Neuronal stem cell (in vitro differentiated cells): ENCODE measurements at regions not wholly inside any gene's neighbourhood (a gene's known extent, or its start where the extent isn't known, plus 50 kb on each side); places are given as distances from the start of the nearest gene placed in this dataset.

Source experiments
- DNase-seq: peaks from one replicate; pipeline ENCODE4 v3.0.0-alpha.2; 2013; ENCODE audit warnings: low spot score
- H2AFZ ChIP-seq: one replicate; pipeline ENCODE4 v1.6.1; 2013; ENCODE audit warnings: mild to moderate bottlenecking, low read length, inconsistent platforms
- H2AK5ac ChIP-seq: 2 replicates; pipeline ENCODE4 v1.6.1; 2013; ENCODE audit warnings: low read depth, mild to moderate bottlenecking, inconsistent platforms, low read length, moderate library complexity, mixed read lengths
- H2BK120ac ChIP-seq: 2 replicates; pipeline ENCODE4 v1.6.1; 2013; ENCODE audit warnings: low read depth, mild to moderate bottlenecking, inconsistent platforms, low read length, moderate library complexity, mixed read lengths
- H2BK12ac ChIP-seq: one replicate; pipeline ENCODE4 v1.6.1; 2013; ENCODE audit warnings: low read length, inconsistent platforms
- H2BK15ac ChIP-seq: 2 replicates; pipeline ENCODE4 v1.6.1; 2013; ENCODE audit warnings: mild to moderate bottlenecking, low read length, inconsistent platforms, mixed read lengths
- H2BK5ac ChIP-seq: one replicate; pipeline ENCODE4 v1.6.1; 2013; ENCODE audit warnings: inconsistent platforms, mild to moderate bottlenecking, low read length, moderate library complexity
- H3K14ac ChIP-seq: one replicate; pipeline ENCODE4 v1.6.1; 2013; ENCODE audit warnings: low read length, inconsistent platforms
- H3K18ac ChIP-seq: 2 replicates; pipeline ENCODE4 v1.6.1; 2013; ENCODE audit warnings: low read length, inconsistent platforms
- H3K23ac ChIP-seq: 2 replicates; pipeline ENCODE4 v1.6.1; 2013; ENCODE audit warnings: low read depth, mild to moderate bottlenecking, mixed read lengths, low read length, inconsistent platforms; ENCODE audit not compliant: poor library complexity
- H3K27ac ChIP-seq: replicated peaks from 3 replicates; pipeline ENCODE4 v1.5.1; 2013; ENCODE audit warnings: low read length, inconsistent platforms
- H3K27me3 ChIP-seq, 3 experiments: 2 replicates each; pipeline ENCODE4 v1.6.1; 2013; ENCODE audit warnings: low read length in 3 of 3, mild to moderate bottlenecking in 2 of 3, inconsistent platforms in 1 of 3, low read depth in 1 of 3, mixed read lengths in 1 of 3, moderate library complexity in 1 of 3; ENCODE audit not compliant: control insufficient read depth in 3 of 3, insufficient read depth in 3 of 3
- H3K36me3 ChIP-seq, 2 donors: replicated peaks in 1 of 2; 2 replicates each; pipeline ENCODE4 v1.6.1; 2013; ENCODE audit warnings: low read length in 2 of 2; ENCODE audit not compliant: control insufficient read depth in 2 of 2, insufficient read depth in 2 of 2
- H3K4ac ChIP-seq: 2 replicates; pipeline ENCODE4 v1.6.1; 2013; ENCODE audit warnings: inconsistent platforms, mild to moderate bottlenecking, low read length, moderate library complexity
- H3K4me1 ChIP-seq, 2 donors: 1 replicate in 1 of 2; 2 replicates in 1 of 2; pipeline ENCODE4 v1.6.1; 2013; ENCODE audit warnings: low read length in 2 of 2, low read depth in 1 of 2; ENCODE audit not compliant: control insufficient read depth in 2 of 2, insufficient read depth in 1 of 2
- H3K4me2 ChIP-seq: one replicate; pipeline ENCODE4 v1.6.1; 2013; ENCODE audit warnings: mild to moderate bottlenecking, low read length, inconsistent platforms; ENCODE audit not compliant: insufficient read depth, poor library complexity, severe bottlenecking
- H3K4me3 ChIP-seq, 2 donors: 2 replicates each; pipeline ENCODE4 v1.5.1; 2013; ENCODE audit warnings: low read length in 2 of 2, mild to moderate bottlenecking in 2 of 2, inconsistent platforms in 1 of 2, moderate library complexity in 1 of 2
- H3K79me1 ChIP-seq: one replicate; pipeline ENCODE4 v1.6.1; 2013; ENCODE audit warnings: low read depth, mild to moderate bottlenecking, inconsistent platforms, low read length, moderate library complexity
- H3K9ac ChIP-seq: one replicate; pipeline ENCODE4 v1.6.1; 2013; ENCODE audit warnings: mild to moderate bottlenecking, low read depth, low read length, inconsistent platforms; ENCODE audit not compliant: poor library complexity
- H3K9me3 ChIP-seq, 2 donors: replicated peaks in 1 of 2; 2 replicates each; pipeline versions ENCODE3 to v1.6.1; 2013; ENCODE audit warnings: low read length in 2 of 2, mild to moderate bottlenecking in 2 of 2, inconsistent platforms in 1 of 2, low read depth in 1 of 2, mixed read lengths in 1 of 2, moderate library complexity in 1 of 2; ENCODE audit not compliant: control insufficient read depth in 2 of 2, insufficient read depth in 1 of 2
- H4K8ac ChIP-seq: one replicate; pipeline ENCODE4 v1.6.1; 2013; ENCODE audit warnings: low read depth, mild to moderate bottlenecking, inconsistent platforms, low read length, moderate library complexity
- H4K91ac ChIP-seq: one replicate; pipeline ENCODE4 v1.6.1; 2013; ENCODE audit warnings: low read length, low read depth, mild to moderate bottlenecking, inconsistent platforms; ENCODE audit not compliant: poor library complexity
- WGBS, 2 donors: extraction: QIAGEN DNeasy Blood & Tissue Kit; methylation state at CpG; one replicate each; pipeline ENCODE4 v1.1.7; 2013; ENCODE audit warnings: missing lambda C conversion rate in 2 of 2, mixed read lengths in 1 of 2; ENCODE audit not compliant: insufficient read length in 2 of 2, insufficient replicate concordance in 1 of 2; ENCODE audit errors: extremely low coverage in 2 of 2; 5-methylcytosine and 5-hydroxymethylcytosine counted together

DNA sequence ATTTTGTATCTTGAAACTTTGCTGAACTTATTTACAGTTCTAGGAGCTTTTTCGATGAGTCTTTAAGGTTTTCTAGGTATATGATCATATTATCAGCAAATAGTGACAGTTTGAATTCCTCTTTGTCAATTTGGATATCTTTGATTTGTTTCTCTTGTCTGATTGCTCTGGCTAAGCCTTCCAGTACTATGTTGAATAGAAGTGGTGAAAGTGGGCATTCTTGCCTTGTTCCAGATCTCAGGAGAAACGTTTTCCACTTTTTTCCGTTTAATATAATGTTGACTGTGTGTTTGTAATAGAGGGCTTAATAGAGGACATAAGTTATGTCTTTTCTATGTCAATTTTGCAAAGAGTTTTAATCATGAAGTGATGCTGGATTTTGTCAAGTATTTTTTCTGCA, 124.3 kb downstream of the ZNF280B start:
- Histone ChIP-seq H3K4me1 (no peaks in the 10 kb centered on the region), H3K18ac (no peak overlapping the region), H3K9ac (no peak overlapping the region), H3K4me2 (no peak overlapping the region), H3K4me3 (no peak overlapping the region), H3K27me3 (peaks cover 0 to 26% (median 0%) of the 10 kb centered on the region in 3 experiments), H4K8ac (no peak overlapping the region), H2BK12ac (no peak overlapping the region), H3K79me1 (no peaks in the 10 kb centered on the region), H3K14ac (no peak overlapping the region), H2BK5ac (no peak overlapping the region), H2BK120ac (no peak overlapping the region), H3K4ac (no peak overlapping the region), H3K23ac (no peak overlapping the region), H2AK5ac (no peak overlapping the region), H2BK15ac (no peak overlapping the region), H3K27ac (no peak overlapping the region), H3K36me3 (no peaks in the 10 kb centered on the region), H3K9me3 (no peaks in the 10 kb centered on the region), H2AFZ (no peak overlapping the region), H4K91ac (no peak overlapping the region)
- WGBS, 2 donors: no CpG with 5 or more reads among the region's 3 CpGs
- DNase-seq: no peak

DNA sequence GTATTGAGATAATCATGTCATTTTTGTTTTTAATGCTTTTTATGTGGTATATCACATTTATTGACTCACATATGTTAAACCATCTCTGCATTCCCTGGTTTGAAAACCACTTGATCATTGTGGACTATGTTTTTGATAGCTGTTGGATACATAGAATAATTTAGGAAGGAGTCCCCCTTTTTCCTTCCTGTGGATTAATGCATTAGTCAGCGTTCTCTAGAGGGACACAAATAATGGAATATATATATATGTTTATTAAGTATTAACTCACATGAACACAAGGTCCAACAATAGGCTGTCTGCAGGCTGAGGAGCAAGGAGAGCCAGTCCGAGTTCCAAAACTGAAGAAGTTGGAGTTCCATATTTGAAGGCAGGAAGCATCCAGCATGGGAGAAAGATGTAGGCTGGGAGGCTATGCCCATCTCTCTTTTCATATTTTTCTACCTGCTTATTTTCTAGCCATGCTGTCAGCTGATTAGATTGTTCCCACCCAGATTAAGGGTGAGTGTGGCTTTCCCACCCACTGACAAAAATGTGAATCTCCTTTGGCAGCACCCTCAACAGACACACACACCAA, 123.8 kb downstream of the ZNF280B start:
- Histone ChIP-seq H3K27ac (no peak overlapping the region), H3K27me3 (peaks cover 0 to 24% (median 0%) of the 10 kb centered on the region in 3 experiments), H3K9me3 (no peaks in the 10 kb centered on the region), H3K4me1 (no peaks in the 10 kb centered on the region), H2BK12ac (no peak overlapping the region), H3K36me3 (no peaks in the 10 kb centered on the region), H3K4ac (no peak overlapping the region), H4K8ac (no peak overlapping the region), H2AK5ac (no peak overlapping the region), H4K91ac (no peak overlapping the region), H2AFZ (no peak overlapping the region), H2BK120ac (no peak overlapping the region), H2BK5ac (no peak overlapping the region), H3K79me1 (no peaks in the 10 kb centered on the region), H2BK15ac (no peak overlapping the region), H3K4me2 (no peak overlapping the region), H3K9ac (no peak overlapping the region), H3K14ac (no peak overlapping the region), H3K4me3 (no peak overlapping the region), H3K18ac (no peak overlapping the region), H3K23ac (no peak overlapping the region)
- no peak for DNase-seq
- no CpG with 5 or more reads among the region's 2 CpGs for WGBS, 2 donors

DNA sequence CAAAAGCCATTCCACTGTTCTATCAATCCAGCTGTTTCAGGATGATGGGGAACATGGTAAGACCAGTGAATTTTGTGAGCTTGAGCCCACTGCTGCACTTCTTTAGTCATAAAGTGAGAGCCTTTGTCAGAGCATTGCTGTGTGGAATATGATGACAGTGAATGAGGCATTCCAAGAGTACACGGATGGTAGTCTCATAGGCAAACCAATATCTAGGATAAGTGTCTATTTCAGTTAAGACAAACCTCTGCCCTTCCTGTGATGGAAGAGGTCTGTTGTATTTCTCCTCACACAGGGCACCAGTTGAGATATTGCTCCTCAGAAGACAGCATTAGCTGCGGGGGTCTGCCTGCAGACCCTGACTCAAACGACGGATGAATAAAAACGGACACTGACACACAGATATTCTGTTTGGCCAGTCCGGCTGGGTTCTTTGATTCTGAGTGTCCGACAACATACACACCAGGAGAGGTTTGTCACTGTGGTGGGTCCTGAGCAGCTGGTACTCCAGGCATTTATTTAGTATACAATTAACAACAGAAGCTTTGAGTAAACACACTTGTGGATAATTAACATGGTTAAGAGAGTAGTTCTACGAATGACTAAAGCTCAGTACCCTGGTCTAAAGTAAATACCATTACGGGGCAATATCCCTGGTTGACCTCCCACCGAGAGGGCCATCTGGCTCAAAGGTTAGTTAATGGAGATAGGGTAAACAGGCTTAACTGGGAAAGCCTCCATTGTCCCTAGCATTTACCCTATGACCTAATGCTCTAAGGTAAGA, 121.7 kb downstream of the ZNF280B start:
- Histone ChIP-seq H3K27me3 (peaks cover 0 to 16% (median 0%) of the 10 kb centered on the region in 3 experiments), H3K18ac (no peak overlapping the region)

DNA sequence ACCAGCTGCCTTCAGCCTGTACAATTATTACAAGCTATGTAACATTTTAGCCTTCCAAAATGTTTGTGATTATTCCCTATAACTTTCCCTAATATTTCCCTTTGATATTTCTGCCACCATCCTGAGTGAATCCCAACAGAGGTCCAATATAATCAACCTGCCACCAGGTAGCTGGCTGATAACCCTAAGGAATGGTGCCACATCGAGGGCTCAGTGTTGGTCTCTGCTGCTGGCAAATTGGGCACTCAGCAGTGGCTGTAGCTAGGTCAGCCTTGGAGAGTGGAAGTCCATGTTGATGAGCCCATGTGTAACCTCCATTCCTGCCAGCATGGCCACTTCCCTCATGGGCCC, 121.2 kb downstream of the ZNF280B start:
- Histone ChIP-seq H2AFZ (no peak overlapping the region), H3K4me1 (no peaks in the 10 kb centered on the region), H3K27me3 (peaks cover 0 to 16% (median 0%) of the 10 kb centered on the region in 3 experiments), H3K9me3 (no peaks in the 10 kb centered on the region), H3K4ac (no peak overlapping the region), H4K91ac (no peak overlapping the region), H2BK15ac (no peak overlapping the region), H3K14ac (no peak overlapping the region), H2AK5ac (no peak overlapping the region), H2BK12ac (no peak overlapping the region), H3K23ac (no peak overlapping the region), H2BK5ac (no peak overlapping the region), H3K18ac (no peak overlapping the region), H3K9ac (no peak overlapping the region), H3K4me2 (no peak overlapping the region), H3K36me3 (no peaks in the 10 kb centered on the region), H3K4me3 (no peak overlapping the region), H4K8ac (no peak overlapping the region), H3K79me1 (no peaks in the 10 kb centered on the region), H2BK120ac (no peak overlapping the region), H3K27ac (no peak overlapping the region)
- no CpG with 5 or more reads among the region's 1 CpG for WGBS, 2 donors
- no peak for DNase-seq

More for the DNA sequence above, 121.7 kb downstream of the ZNF280B start:
- no peak overlapping the region for H2BK12ac ChIP-seq
- no peak overlapping the region for H2BK5ac ChIP-seq
- H3K79me1 ChIP-seq: no peaks in the 10 kb centered on the region
- WGBS, 2 donors: no CpG with 5 or more reads among the region's 10 CpGs
- H3K9ac ChIP-seq: no peak overlapping the region
- H3K14ac ChIP-seq: no peak overlapping the region
- no peak overlapping the region for H2AK5ac ChIP-seq
- no peak overlapping the region for H2AFZ ChIP-seq
- H3K4me3 ChIP-seq: no peak overlapping the region
- H3K4me2 ChIP-seq: no peak overlapping the region
- no peak overlapping the region for H4K91ac ChIP-seq
- H3K9me3 ChIP-seq: no peaks in the 10 kb centered on the region
- H3K4ac ChIP-seq: no peak overlapping the region
- no peaks in the 10 kb centered on the region for H3K36me3 ChIP-seq
- no peak overlapping the region for H3K27ac ChIP-seq
- no peak overlapping the region for H2BK120ac ChIP-seq
- H4K8ac ChIP-seq: no peak overlapping the region
- H3K23ac ChIP-seq: no peak overlapping the region
- DNase-seq: no peak
- no peak overlapping the region for H2BK15ac ChIP-seq
- no peaks in the 10 kb centered on the region for H3K4me1 ChIP-seq
